Heart left ventricle (tissue), 16 donors: ENCODE measurements at regions not wholly inside any gene's neighbourhood (a gene's known extent, or its start where the extent isn't known, plus 50 kb on each side); places are given as distances from the start of the nearest gene placed in this dataset.

Experiments
- ATAC-seq, 4 donors: fragments of 200-7000 bp; cut with Tn5 transposase; one replicate each; pipeline ENCODE4 v1.9.1; 2020 to 2022; ENCODE audit warnings: moderate library complexity in 4 of 4, mild to moderate bottlenecking in 3 of 4, moderate number of reproducible peaks in 1 of 4
- DNase-seq, 5 donors: peaks; one replicate each; pipeline ENCODE4 v3.0.0-alpha.2; 2020
- H3K27ac ChIP-seq, 12 donors: fragments of 200-600 bp; sonication (generic) in 4 of 12; one replicate each; pipeline versions ENCODE4 v1.5.0 to v1.8.0; 2016 to 2022; ENCODE audit warnings: mild to moderate bottlenecking in 2 of 12
- H3K27me3 ChIP-seq, 9 donors: fragments of 200-600 bp; sonication (generic) in 2 of 9; one replicate each; pipeline versions ENCODE4 v1.5.1 to v1.8.0; 2016 to 2022; ENCODE audit warnings: mild to moderate bottlenecking in 3 of 9
- H3K36me3 ChIP-seq, 9 donors: fragments of 200-600 bp; sonication (generic) in 2 of 9; one replicate each; pipeline versions ENCODE4 v1.5.0 to v1.8.0; 2018 to 2022; ENCODE audit warnings: mild to moderate bottlenecking in 2 of 9
- H3K4me1 ChIP-seq, 12 donors: fragments of 200-600 bp; sonication (generic) in 4 of 12; one replicate each; pipeline versions ENCODE4 v1.5.0 to v1.8.0; 2016 to 2022; ENCODE audit warnings: mild to moderate bottlenecking in 3 of 12
- H3K4me3 ChIP-seq, 12 donors: fragments of 200-600 bp; sonication (generic) in 4 of 12; one replicate each; pipeline versions ENCODE4 v1.5.0 to v1.8.0; 2017 to 2022; ENCODE audit warnings: mild to moderate bottlenecking in 9 of 12, moderate library complexity in 4 of 12
- H3K9me3 ChIP-seq, 12 donors: fragments of 200-600 bp; sonication (generic) in 4 of 12; one replicate each; pipeline versions ENCODE4 v1.5.0 to v1.8.0; 2016 to 2022; ENCODE audit warnings: mild to moderate bottlenecking in 1 of 12
- POLR2A ChIP-seq, 2 donors: fragments of 450-650 bp; IDR thresholded peaks; one replicate each; pipeline ENCODE4 v1.6.1; 2017; ENCODE audit warnings: antibody characterized with exemption in 2 of 2, mild to moderate bottlenecking in 2 of 2, moderate library complexity in 2 of 2
- WGBS, 4 donors: extraction: QIAGEN DNeasy Blood & Tissue Kit in 2 of 4; methylation state at CpG; one replicate each; pipeline versions ENCODE4 v1.1.5 to v1.1.7; 2013 to 2018; 5-methylcytosine and 5-hydroxymethylcytosine counted together
- intact Hi-C, 10 donors: fragments of 100-400 bp; cut with DNase I; formaldehyde crosslinking; loops; one replicate each; pipeline versions ENCODE4 v1.11.1 to v1.14.2; 2022
- TF ChIP-seq, protein P1 (sequence below), 12 donors: fragments of 200-600 bp; sonication (generic) in 4 of 12; IDR thresholded peaks; one replicate each; pipeline versions ENCODE4 v1.5.0 to v1.8.0; 2018 to 2022; ENCODE audit warnings: antibody characterized with exemption in 12 of 12, mild to moderate bottlenecking in 5 of 12
- donor health status: ischemic (EF 13 %, LVEDD 7.1; RV severe dilation, severe dysfunction).
- donor health status: healthy with polysubstance abuse.
- donor health status: DM: no; HTN: yes; CAD: no.
- donor health status: DM: no; HTN: no; CAD: no.
- donor health status: ischemic (EF 25% LVEDD 6.9; RV normal size, moderate dysfunction).
- donor health status: ischemic (EF 25% LVEDD 5.7; RV mildly dilated, moderate dysfunction).
- donor health status: healthy.
- donor health status: DM: yes; HTN: yes; CAD: no.
- donor health status: ischemic (EF 35%, LVEDD 5.7; RV mildly dilated, moderate dysfunction).
- donor health status: nonischemic (EF 11% LVEDD 7.7; RV severe dilation, severe dysfunction).
- donor health status: DM: yes; HTN: yes; CAD: no.
- donor health status: PGD.
- donor health status: ischemic (EF 29% LVEDD 5.4; RV normal size, mild dysfunction).
- donor health status: nonischemic (EF 23%, LVEDD 6.1; RV moderate dilation, normal function).

DNA sequence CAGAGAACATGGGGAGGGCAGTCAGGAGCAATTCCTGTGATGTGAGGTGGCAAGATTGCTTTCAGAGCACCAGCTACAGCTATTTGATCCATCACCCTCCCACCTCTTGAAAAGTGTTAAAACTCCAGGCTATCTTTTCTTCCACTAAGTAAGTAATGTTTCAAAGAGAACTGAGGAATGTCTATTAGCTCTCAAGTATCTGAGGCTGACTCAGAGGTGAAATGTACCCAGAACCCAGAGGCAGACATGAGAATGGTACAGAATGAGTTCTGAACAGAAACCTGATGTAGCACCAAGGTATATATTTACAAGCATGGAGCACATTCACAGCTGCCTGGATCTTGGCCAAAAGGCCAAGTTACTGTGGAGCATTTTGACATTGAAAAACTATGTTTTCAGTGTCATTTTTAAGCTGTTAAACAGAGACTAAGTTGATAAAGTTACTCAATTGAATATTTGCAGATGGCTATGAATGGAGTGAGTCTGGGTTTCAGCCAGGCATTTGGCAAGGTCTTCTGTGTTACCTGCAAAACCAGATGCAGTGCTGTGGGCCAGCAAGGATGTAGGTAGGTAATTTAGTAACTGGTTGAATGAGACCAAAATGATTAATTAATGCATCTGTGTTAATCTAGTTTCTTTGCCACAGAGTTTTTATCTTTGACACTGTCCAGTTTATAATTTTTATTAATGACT, 227.7 kb upstream of the CD96 start:
- no peak overlapping the region for H3K27ac ChIP-seq
- no peaks in the 10 kb centered on the region for H3K27me3 ChIP-seq
- TF ChIP-seq POLR2A (IDR thresholded peaks at IDR 0.05), result no peak
- TF ChIP-seq, protein P1, sequence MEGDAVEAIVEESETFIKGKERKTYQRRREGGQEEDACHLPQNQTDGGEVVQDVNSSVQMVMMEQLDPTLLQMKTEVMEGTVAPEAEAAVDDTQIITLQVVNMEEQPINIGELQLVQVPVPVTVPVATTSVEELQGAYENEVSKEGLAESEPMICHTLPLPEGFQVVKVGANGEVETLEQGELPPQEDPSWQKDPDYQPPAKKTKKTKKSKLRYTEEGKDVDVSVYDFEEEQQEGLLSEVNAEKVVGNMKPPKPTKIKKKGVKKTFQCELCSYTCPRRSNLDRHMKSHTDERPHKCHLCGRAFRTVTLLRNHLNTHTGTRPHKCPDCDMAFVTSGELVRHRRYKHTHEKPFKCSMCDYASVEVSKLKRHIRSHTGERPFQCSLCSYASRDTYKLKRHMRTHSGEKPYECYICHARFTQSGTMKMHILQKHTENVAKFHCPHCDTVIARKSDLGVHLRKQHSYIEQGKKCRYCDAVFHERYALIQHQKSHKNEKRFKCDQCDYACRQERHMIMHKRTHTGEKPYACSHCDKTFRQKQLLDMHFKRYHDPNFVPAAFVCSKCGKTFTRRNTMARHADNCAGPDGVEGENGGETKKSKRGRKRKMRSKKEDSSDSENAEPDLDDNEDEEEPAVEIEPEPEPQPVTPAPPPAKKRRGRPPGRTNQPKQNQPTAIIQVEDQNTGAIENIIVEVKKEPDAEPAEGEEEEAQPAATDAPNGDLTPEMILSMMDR (IDR thresholded peaks at IDR 0.05), result no peak
- peaks cover 0 to 13% (median 0%) of the 10 kb centered on the region in 12 donors for H3K4me1 ChIP-seq
- H3K4me3 ChIP-seq, result no peak overlapping the region
- ATAC-seq, result no peak
- no peak for DNase-seq
- H3K9me3 ChIP-seq, result no peaks in the 10 kb centered on the region
- H3K36me3 ChIP-seq, result no peaks in the 10 kb centered on the region
- intact Hi-C loops, result no loop called here

DNA sequence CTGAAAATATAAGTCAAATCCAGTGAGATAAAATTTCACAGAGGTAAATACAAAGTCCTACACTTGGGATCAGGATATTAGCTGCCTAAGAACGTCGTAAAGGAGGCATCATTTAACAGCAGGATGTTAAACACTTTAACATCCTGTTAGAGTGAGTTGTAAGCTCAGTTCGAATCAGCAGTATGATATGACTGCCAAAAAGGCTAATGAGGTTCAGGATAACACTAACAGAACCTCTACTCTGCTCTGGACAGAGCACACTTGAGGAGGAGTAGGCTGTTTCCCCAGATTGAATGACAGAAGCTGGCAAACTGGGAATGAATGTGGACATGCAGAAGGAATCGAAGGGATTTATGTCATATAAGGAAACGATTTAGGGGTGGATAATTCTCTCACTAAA, 227.1 kb upstream of the CD96 start:
- Histone ChIP-seq H3K4me3 (no peak overlapping the region), H3K36me3 (no peaks in the 10 kb centered on the region), H3K9me3 (no peaks in the 10 kb centered on the region), H3K4me1 (peaks cover 0 to 13% (median 0%) of the 10 kb centered on the region in 12 donors), H3K27me3 (no peaks in the 10 kb centered on the region), H3K27ac (no peak overlapping the region)
- no peak for DNase-seq
- intact Hi-C loops, result no loop called here
- 38 to 44% (median 41%) methylated on average over 5 of the region's 5 CpGs for WGBS, 4 donors
- ATAC-seq, result no peak
- TF ChIP-seq, protein P1 (IDR thresholded peaks at IDR 0.05), result no peak
- no peak for TF ChIP-seq POLR2A (IDR thresholded peaks at IDR 0.05)

DNA sequence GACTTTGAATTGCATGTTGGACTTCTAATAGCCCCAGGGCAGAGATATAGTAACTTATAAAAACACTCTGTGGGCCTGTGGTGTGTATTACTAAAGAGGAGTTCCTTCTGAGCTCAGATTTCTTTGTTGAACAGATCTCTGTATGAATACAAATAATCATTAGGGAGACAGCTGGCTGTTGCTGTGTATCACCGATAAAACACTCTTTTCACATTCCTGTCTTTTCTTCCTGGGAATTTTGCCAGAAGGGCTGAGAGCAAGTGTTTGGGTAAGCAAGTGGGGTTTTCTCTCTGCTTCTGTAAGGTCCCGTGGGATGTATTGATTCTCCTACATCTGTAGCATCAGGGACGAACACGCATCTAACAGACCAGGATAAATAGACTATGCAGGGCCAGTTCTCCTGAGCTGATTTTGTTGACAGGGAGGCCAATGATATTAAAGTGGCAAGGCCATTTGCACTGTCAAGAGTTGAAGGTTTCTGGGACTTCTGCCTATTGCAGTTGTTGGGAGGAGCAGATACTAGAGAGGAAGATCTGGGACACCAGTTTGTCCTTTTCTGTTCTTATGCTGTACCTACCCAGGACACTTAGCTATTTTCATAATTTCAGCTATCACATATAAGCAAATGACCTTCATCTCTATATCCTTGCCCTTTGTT, 225.9 kb upstream of the CD96 start:
- ATAC-seq (no peak), DNase-seq (no peak)
- Histone ChIP-seq H3K27ac (no peak overlapping the region), H3K4me3 (no peak overlapping the region), H3K9me3 (no peaks in the 10 kb centered on the region), H3K4me1 (peaks cover 0 to 10% (median 0%) of the 10 kb centered on the region in 12 donors), H3K36me3 (no peaks in the 10 kb centered on the region), H3K27me3 (no peaks in the 10 kb centered on the region)
- TF ChIP-seq, protein P1 (IDR thresholded peaks at IDR 0.05), result no peak
- TF ChIP-seq POLR2A (IDR thresholded peaks at IDR 0.05), result no peak
- intact Hi-C loops, result no loop called here
- WGBS, 4 donors, result 39 to 68% (median 61%) methylated on average over 4 of the region's 4 CpGs

DNA sequence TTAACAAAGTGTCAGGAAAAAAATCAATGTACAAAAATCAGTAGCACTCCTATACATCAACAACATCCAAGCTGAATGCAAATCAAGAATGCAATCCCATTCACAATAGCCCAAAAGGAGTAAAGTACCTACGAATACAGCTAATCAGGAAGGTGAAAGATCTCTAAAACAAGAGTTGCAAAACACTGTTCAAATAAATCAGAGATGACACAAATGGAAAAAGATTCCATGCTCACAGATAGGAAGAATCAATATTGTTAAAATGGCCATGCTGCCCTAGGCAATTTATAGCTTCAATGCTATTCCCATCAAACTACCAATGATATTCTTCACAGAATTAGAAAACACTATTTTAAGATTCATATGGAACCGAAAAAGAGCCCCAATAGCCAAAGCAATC, 223.7 kb upstream of the CD96 start:
- Histone ChIP-seq H3K27me3 (no peaks in the 10 kb centered on the region), H3K4me1 (peaks cover 0 to 4% (median 0%) of the 10 kb centered on the region in 12 donors), H3K4me3 (no peak overlapping the region), H3K27ac (no peak overlapping the region), H3K36me3 (no peaks in the 10 kb centered on the region), H3K9me3 (no peaks in the 10 kb centered on the region)
- intact Hi-C loops, result no loop called here
- DNase-seq (no peak), ATAC-seq (no peak)
- TF ChIP-seq, protein P1 (IDR thresholded peaks at IDR 0.05), result no peak
- TF ChIP-seq POLR2A (IDR thresholded peaks at IDR 0.05), result no peak
- WGBS, 4 donors, result 45 to 63% (median 54%) methylated on average over 2 of the region's 2 CpGs
